DMS153 treated with DMSO at 0.1 percent for 48 hours (cell line): ENCODE measurements at regions not wholly inside any gene's neighbourhood (a gene's known extent, or its start where the extent isn't known, plus 50 kb on each side); places are given as distances from the start of the nearest gene placed in this dataset.

Experiments
- DNase-seq: peaks from one replicate; lab custom pipeline; 2025; ENCODE audit not compliant: unreplicated experiment; lab: John Stamatoyannopoulos, UW

GRCh38 chr16:64543441-64543840, 578.4 kb downstream of the CDH11 start:
- no peak for DNase-seq

DNA sequence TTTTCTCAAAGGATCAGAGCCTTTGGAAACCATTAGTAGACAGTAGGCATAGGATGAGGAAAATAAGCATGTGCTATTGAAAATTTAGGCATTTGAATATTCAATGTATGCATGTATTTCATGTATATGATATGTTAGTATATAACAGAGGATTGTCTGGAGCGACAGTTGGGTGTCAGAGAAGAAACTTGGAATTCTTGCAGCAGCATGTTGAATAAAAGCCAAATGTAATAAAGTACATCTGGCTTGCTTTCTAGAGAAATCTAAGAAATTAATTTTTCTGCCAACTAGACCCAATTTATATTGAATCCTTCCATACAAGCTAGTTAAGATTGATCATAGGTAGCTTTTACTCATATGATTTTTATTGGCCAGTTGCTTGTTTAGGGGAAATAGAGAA, 578.8 kb downstream of the CDH11 start:
- no peak for DNase-seq

DNA sequence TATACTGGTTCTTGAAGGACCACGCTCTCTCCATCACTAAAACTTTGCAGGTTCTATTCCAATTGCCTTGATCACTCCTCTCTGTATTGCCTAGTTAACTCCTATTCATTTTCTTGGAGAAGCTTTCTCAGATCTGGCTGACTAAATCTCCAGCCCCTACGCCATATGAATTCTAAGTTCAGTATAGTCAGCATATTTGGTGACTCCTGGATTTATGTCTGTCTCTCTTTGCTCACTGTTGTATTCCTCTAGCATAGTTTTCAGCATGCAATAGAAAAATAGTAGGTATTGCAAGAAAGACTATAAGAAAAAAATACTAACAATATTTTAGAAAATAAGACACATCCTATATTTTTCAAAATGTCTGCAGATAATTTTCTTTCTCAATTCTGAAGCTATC, 579.7 kb downstream of the CDH11 start:
- DNase-seq: no peak

- DNase-seq: no peak
Observed at GRCh38 chr16:64541621-64542020, 580.2 kb downstream of the CDH11 start.

GRCh38 chr16:64540434-64540833, 581.4 kb downstream of the CDH11 start:
- no peak for DNase-seq

GRCh38 chr16:64539811-64540371, 582.0 kb downstream of the CDH11 start:
- DNase-seq: no peak

- no peak for DNase-seq
Observed at GRCh38 chr16:64534180-64534780, 587.6 kb downstream of the CDH11 start.

- DNase-seq: no peak
Observed at GRCh38 chr16:64532691-64533090, 589.2 kb downstream of the CDH11 start.

- DNase-seq: no peak
Observed at GRCh38 chr16:64532117-64532516, 589.7 kb downstream of the CDH11 start.

DNA sequence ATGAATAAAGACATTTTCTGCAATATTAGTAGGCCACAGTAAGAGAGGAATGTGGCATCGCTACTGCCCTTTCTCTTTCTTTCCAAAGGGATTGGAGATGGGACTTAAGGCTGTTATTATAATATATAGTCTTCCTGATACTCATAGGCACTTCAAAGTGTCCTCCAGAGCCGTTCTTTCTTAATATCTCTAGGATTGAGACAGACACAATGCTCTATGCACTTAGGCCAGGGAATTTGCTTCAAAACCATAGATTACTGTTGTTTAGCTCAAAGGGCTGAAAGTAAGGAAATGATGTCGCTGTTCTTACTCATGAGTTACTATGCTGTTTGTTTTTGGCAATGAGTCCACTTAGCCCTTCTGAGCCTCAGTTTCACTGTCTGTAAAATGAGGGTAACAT, 590.5 kb downstream of the CDH11 start:
- no peak for DNase-seq

GRCh38 chr16:64522548-64522947, 599.3 kb downstream of the CDH11 start:
- no peak for DNase-seq

DNA sequence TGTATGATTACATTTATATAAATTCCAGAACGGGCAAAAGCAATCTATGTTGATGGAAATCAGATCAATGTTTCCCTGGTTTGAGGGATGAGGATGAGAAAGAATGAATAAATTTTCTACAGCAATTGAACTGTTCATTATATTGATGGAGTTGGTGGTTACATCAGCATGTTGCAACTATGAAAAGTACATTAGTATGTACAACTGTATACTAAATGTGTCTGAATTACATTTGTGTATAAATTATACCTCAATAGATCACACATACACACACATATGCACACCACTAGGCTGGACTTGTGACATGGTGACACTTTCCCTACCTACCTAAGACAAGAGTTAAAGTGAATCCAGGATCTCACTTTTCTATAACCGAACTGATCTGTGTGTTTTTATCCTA, 608.0 kb downstream of the CDH11 start:
- DNase-seq: no peak

DNA sequence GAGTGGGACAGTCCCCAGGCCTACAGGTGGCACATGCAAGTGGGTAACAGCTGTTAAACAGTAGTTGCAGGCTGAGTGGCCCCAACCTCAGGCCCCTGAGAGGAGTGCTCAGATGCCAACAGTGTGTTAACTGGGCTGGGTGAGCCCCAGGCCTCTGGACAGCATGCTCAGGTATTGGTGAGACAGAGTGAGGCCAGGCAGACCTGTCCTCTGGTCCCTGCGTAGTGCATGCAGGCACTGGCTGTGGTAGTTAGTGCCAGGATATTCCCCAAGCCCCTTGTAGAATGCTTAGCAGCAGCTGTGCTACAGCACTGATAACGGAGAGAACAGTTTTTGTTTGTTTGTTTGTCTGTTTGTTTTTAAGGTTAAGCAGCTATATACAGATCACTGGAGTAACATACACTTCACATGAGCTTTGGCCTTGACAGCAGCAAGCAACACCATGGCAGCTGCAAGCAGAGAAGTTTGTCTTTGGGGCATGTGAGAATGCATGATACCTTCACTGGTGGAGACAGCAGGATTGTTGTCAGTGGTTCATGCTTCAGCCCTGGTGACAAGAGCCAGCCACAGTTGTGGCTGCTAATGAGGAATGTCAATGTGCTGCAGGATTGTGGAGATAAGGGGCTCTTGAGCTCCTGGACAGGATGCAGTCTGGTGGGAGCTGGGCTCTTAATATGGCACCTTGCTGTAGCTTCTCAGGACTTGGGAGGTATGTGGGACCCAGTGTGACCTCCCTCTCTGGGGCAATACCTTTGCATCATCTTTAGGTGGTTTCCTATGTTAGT, 614.4 kb downstream of the CDH11 start:
- no peak for DNase-seq

DNA sequence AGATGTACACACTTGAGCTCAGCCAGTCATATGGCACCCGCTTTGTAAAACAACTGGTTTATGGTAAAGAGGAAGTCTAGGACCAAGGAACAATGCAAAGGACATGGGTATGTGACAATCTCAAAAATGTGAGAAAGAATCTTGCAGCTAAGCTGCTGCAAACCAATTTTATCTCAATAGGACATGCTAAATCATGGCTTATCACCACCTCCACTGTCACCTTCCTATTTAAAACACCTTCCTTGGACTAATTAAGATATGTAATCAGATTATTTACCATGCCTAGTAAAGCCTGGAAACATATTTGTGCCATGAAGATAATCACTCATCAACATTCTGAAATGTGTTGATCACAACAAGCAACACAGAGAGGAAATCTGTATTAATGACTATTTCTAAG, 622.7 kb downstream of the CDH11 start:
- DNase-seq: no peak

- DNase-seq: no peak
Observed at GRCh38 chr16:64498363-64498762, 623.5 kb downstream of the CDH11 start.

DNA sequence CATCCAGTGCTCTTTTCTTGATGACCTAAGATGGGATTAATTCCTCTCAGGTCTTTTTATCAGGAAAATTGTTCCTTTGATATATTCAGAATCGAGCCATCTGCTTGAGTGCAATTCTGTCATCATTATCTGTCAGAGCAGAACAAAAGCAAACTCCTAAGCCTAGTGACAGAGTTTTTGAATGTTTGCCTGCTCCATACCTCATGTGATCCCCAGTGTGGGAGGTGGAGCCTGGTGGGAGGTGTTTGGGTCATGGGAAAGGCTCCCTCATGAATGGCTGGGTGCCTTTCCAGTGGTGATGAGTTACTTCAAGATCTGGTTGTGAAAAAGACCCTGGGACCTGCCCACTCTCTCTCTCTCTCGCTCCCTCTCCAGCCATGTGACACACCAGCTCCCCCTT, 628.2 kb downstream of the CDH11 start:
- no peak for DNase-seq

GRCh38 chr16:64489449-64489848, 632.4 kb downstream of the CDH11 start:
- DNase-seq: no peak

DNA sequence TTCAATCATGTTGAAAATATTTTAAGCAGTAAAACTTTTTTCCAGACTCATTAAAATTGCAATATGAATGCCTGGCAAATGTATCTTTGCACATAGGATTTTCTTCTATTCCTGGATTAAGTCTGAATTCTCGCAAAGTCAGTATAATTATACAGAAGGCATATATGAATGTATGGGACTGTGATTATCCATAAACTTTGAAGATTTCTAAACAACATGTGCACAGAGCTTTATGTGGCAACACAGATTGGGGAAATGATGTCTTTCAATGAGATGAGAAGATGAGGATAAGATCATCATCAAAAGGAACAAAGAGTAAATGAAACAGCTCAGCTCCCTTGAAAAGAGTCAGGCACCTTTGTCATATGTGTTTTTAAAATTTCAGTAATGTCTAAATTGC, 635.3 kb downstream of the CDH11 start:
- no peak for DNase-seq

- DNase-seq: no peak
Observed at GRCh38 chr16:64481497-64481896, 640.4 kb downstream of the CDH11 start.

GRCh38 chr16:64478252-64478906, 643.5 kb downstream of the CDH11 start:
- no peak for DNase-seq

- DNase-seq: no peak
Observed at GRCh38 chr16:64475627-64476351, 646.1 kb downstream of the CDH11 start.
